Caco-2 (cell line): ENCODE measurements at regions not wholly inside any gene's neighbourhood (a gene's known extent, or its start where the extent isn't known, plus 50 kb on each side); places are given as distances from the start of the nearest gene placed in this dataset.

Experiments
- BruUV-seq: library from RNA; stranded (reverse); fragments of 400-500 nt; replicated peaks from 2 replicates; lab custom pipeline; 2021; lab: Mats Ljungman, UMichigan
- CTCF ChIA-PET: fragments of 300-600 bp; sonication (Branson Sonifier 250); formaldehyde crosslinking; loops from one replicate; lab custom pipeline; 2022; ENCODE audit warnings: antibody characterized with exemption; lab: Charles Lee
- POLR2A ChIA-PET: fragments of 300-600 bp; sonication (Branson Sonifier 250); formaldehyde crosslinking; loops from one replicate; lab custom pipeline; 2022; ENCODE audit warnings: antibody characterized with exemption; lab: Charles Lee
- DNase-seq, 2 experiments: peaks; one replicate each; pipeline versions ENCODE4 v3.0.0 to v3.0.0-alpha.2; 2020 to 2022
- H3K27me3 ChIP-seq: replicated peaks from 2 replicates; pipeline ENCODE4 v1.6.0; 2011; ENCODE audit warnings: low read length; ENCODE audit not compliant: control insufficient read depth, insufficient read depth
- H3K36me3 ChIP-seq: 2 replicates; pipeline ENCODE4 v1.5.1; 2011; ENCODE audit warnings: low read length; ENCODE audit not compliant: control insufficient read depth, insufficient read depth
- H3K4me1 ChIP-seq: fragments of 250-450 bp; sonication (Bioruptor Pico); 2 replicates; pipeline ENCODE4 v1.5.1; 2020; ENCODE audit warnings: mild to moderate bottlenecking
- H3K4me3 ChIP-seq: 2 replicates; pipeline ENCODE4 v1.5.1; 2011; ENCODE audit warnings: low read depth, mild to moderate bottlenecking, control low read depth, low read length
- H3K9me3 ChIP-seq: fragments of 250-450 bp; sonication (Bioruptor Pico); 2 replicates; pipeline ENCODE4 v1.5.1; 2020; ENCODE audit warnings: mild to moderate bottlenecking, moderate library complexity
- H3K27ac Mint-ChIP-seq: one replicate; pipeline ENCODE4 v1.8.0; 2022; ENCODE audit warnings: mixed read lengths; ENCODE audit not compliant: unreplicated experiment
- H3K27me3 Mint-ChIP-seq: one replicate; pipeline ENCODE4 v1.8.0; 2022; ENCODE audit warnings: mixed read lengths; ENCODE audit not compliant: insufficient read depth, unreplicated experiment
- H3K36me3 Mint-ChIP-seq: one replicate; pipeline ENCODE4 v1.8.0; 2022; ENCODE audit warnings: mild to moderate bottlenecking, mixed read lengths; ENCODE audit not compliant: insufficient read depth, unreplicated experiment
- H3K4me1 Mint-ChIP-seq: one replicate; pipeline ENCODE4 v1.8.0; 2022; ENCODE audit warnings: low read depth, mixed read lengths; ENCODE audit not compliant: unreplicated experiment
- H3K4me3 Mint-ChIP-seq: one replicate; pipeline ENCODE4 v1.8.0; 2022; ENCODE audit warnings: mild to moderate bottlenecking, moderate library complexity, mixed read lengths; ENCODE audit not compliant: unreplicated experiment
- H3K9me3 Mint-ChIP-seq: one replicate; pipeline ENCODE4 v1.8.0; 2022; ENCODE audit warnings: mixed read lengths; ENCODE audit not compliant: unreplicated experiment
- intact Hi-C: fragments of 100-400 bp; cut with micrococcal nuclease; formaldehyde crosslinking; loops from one replicate; pipeline ENCODE4 v1.10.0; 2022; ENCODE audit not compliant: unreplicated experiment
- TF ChIP-seq, protein P1 (sequence below), 2 experiments: fragments of 200-600 bp in 1 of 2; IDR thresholded peaks; 1 replicate in 1 of 2; 2 replicates in 1 of 2; pipeline versions ENCODE4 v1.5.1 to v1.8.0; 2011 to 2022; ENCODE audit warnings: antibody characterized with exemption in 1 of 2, control low read depth in 1 of 2, inconsistent platforms in 1 of 2, low read depth in 1 of 2, low read length in 1 of 2, mild to moderate bottlenecking in 1 of 2, moderate library complexity in 1 of 2; ENCODE audit not compliant: insufficient read depth in 1 of 2, severe bottlenecking in 1 of 2, unreplicated experiment in 1 of 2

DNA sequence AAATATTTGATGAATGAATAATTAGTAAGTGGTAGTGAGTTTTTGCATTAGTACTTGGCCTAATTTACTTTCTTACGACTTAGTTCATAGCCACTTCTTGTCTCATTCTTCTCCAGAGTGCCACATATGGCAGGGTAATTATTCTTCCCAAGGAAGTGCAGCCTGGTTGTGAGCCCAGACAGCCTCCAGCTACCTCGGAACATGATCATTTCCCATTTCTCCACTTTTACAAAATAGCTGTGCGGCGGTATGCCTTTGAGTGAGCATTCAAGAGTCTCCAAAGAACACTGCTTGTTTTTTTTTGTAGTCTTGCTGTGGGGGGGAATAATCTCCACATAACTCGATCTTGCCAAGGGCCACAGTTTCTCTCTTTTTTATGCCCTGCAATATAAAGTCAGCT is 765.0 kb downstream of the HDGFL1 start:
- H3K27me3 ChIP-seq = no peaks in the 10 kb centered on the region
- H3K4me1 ChIP-seq = no peaks in the 10 kb centered on the region
- H3K9me3 ChIP-seq = no peaks in the 10 kb centered on the region
- intact Hi-C loops = no loop called here
- Mint-ChIP-seq H3K27me3 (no peaks in the 10 kb centered on the region), H3K4me1 (peaks cover 6% of the 10 kb centered on the region), H3K9me3 (no peaks in the 10 kb centered on the region), H3K4me3 (no peak overlapping the region), H3K27ac (no peak overlapping the region), H3K36me3 (no peaks in the 10 kb centered on the region)
- ChIA-PET POLR2A (no interaction called here), CTCF (no interaction called here)
- BruUV-seq = no TSS peak
- no peak for DNase-seq
- H3K4me3 ChIP-seq = no peak overlapping the region
- H3K36me3 ChIP-seq = no peaks in the 10 kb centered on the region
- TF ChIP-seq, protein P1, sequence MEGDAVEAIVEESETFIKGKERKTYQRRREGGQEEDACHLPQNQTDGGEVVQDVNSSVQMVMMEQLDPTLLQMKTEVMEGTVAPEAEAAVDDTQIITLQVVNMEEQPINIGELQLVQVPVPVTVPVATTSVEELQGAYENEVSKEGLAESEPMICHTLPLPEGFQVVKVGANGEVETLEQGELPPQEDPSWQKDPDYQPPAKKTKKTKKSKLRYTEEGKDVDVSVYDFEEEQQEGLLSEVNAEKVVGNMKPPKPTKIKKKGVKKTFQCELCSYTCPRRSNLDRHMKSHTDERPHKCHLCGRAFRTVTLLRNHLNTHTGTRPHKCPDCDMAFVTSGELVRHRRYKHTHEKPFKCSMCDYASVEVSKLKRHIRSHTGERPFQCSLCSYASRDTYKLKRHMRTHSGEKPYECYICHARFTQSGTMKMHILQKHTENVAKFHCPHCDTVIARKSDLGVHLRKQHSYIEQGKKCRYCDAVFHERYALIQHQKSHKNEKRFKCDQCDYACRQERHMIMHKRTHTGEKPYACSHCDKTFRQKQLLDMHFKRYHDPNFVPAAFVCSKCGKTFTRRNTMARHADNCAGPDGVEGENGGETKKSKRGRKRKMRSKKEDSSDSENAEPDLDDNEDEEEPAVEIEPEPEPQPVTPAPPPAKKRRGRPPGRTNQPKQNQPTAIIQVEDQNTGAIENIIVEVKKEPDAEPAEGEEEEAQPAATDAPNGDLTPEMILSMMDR (IDR thresholded peaks at IDR 0.05; ENCODE audit: insufficient read depth in 1 of 2, low read depth in 1 of 2, low read length in 1 of 2, severe bottlenecking in 1 of 2, unreplicated experiment in 1 of 2) = no peak

DNA sequence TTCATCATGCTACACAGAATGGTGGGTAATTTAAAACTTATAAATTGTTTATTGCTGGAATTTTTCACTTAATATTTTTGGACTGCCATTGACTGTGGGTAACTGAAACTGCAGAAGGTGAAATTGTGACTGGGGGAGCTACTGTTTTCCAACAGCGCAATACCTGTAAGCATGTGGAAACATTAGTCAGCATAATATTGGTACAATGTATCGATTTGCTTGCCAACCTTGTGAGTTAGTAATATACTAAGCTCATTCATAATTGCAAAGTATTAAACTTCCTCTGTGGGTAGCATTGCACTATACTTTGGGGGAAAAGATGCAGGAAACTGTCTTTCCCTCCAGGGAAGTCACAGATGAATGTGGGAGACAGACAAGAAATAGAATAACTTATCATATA is 766.5 kb downstream of the HDGFL1 start:
- Mint-ChIP-seq H3K9me3 (no peaks in the 10 kb centered on the region), H3K4me1 (peaks cover 6% of the 10 kb centered on the region), H3K4me3 (no peak overlapping the region), H3K36me3 (no peaks in the 10 kb centered on the region), H3K27ac (no peak overlapping the region), H3K27me3 (no peaks in the 10 kb centered on the region)
- DNase-seq = no peak
- H3K27me3 ChIP-seq = no peaks in the 10 kb centered on the region
- H3K9me3 ChIP-seq = no peaks in the 10 kb centered on the region
- TF ChIP-seq, protein P1 (IDR thresholded peaks at IDR 0.05; ENCODE audit: insufficient read depth in 1 of 2, low read depth in 1 of 2, low read length in 1 of 2, severe bottlenecking in 1 of 2, unreplicated experiment in 1 of 2) = no peak
- no peak overlapping the region for H3K4me3 ChIP-seq
- BruUV-seq = no TSS peak
- intact Hi-C loops = no loop called here
- H3K36me3 ChIP-seq = no peaks in the 10 kb centered on the region
- CTCF ChIA-PET = no interaction called here
- no peaks in the 10 kb centered on the region for H3K4me1 ChIP-seq
- POLR2A ChIA-PET = no interaction called here

DNA sequence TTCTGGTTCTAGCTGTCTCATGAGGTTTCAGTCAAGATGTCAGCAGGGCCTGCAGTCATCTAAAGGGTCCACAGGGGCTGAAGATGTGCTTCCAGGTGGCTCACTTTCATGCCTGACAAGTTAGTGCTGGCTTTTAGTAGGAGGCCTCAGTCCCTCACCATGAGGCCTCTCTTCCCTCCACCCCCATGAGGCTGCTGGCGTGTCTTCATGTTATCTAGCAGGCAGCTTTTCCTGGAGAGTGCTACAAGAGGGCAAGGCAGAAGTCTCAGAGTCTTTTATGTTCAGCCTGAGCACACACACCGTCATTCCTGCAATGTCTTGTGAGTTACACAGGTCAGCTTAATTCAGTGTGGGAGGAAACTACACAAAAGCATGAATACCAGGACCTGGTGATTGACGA is 769.9 kb downstream of the HDGFL1 start:
- no peaks in the 10 kb centered on the region for H3K36me3 ChIP-seq
- Mint-ChIP-seq H3K27ac (no peak overlapping the region), H3K4me1 (peaks cover 6% of the 10 kb centered on the region), H3K27me3 (no peaks in the 10 kb centered on the region), H3K9me3 (peaks cover 9% of the 10 kb centered on the region), H3K4me3 (no peak overlapping the region), H3K36me3 (no peaks in the 10 kb centered on the region)
- no TSS peak for BruUV-seq
- intact Hi-C loops = no loop called here
- DNase-seq = no peak
- no peaks in the 10 kb centered on the region for H3K4me1 ChIP-seq
- POLR2A ChIA-PET = no interaction called here
- H3K4me3 ChIP-seq = no peak overlapping the region
- CTCF ChIA-PET = interaction anchor here (0.6 kb wide), 1 partner anchor 75 kb away, joined by 3 read pairs; no protein-coding TSS in a partner anchor
- TF ChIP-seq, protein P1 (IDR thresholded peaks at IDR 0.05; ENCODE audit: insufficient read depth in 1 of 2, low read depth in 1 of 2, low read length in 1 of 2, severe bottlenecking in 1 of 2, unreplicated experiment in 1 of 2) = no peak
- no peaks in the 10 kb centered on the region for H3K27me3 ChIP-seq
- no peaks in the 10 kb centered on the region for H3K9me3 ChIP-seq
